ENCODE measurements at regions not wholly inside any gene's neighbourhood (a gene's known extent, or its start where the extent isn't known, plus 50 kb on each side); places are given as distances from the start of the nearest gene placed in this dataset.
"Not testable (repeated sequence)": the region's sequence is repeated elsewhere in the genome, so short reads cannot be mapped to it uniquely, and the experiment has no call there.

DNA sequence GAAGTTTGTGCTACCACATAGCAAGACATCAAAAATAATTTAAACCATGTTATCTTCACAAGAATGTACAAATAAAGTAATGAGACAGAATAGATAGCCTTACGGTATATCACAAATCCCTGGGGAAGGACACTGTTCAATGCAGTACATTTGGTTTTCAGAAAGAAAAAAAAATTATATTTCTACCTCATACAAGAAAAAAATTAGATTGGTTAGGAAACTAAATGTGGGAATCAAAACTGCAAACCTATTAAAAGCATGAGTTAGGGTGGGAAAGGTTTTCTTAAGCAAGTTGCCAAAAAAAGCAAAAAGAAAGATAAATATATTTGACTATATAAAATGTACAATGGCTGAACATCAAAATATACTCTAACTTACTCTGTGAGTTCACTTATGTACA is 201.9 kb upstream of the NREP start:
- Histone ChIP-seq H3K4me3 (replicated peaks; ENCODE audit: low read depth, low read length) (no peak overlapping the region), H3K36me3 (ENCODE audit: control insufficient read depth, insufficient read depth, low read length) (no peaks in the 10 kb centered on the region), H3K27me3 (replicated peaks; ENCODE audit: control insufficient read depth, insufficient read depth, low read length) (no peaks in the 10 kb centered on the region)
- TF ChIP-seq, protein P1, sequence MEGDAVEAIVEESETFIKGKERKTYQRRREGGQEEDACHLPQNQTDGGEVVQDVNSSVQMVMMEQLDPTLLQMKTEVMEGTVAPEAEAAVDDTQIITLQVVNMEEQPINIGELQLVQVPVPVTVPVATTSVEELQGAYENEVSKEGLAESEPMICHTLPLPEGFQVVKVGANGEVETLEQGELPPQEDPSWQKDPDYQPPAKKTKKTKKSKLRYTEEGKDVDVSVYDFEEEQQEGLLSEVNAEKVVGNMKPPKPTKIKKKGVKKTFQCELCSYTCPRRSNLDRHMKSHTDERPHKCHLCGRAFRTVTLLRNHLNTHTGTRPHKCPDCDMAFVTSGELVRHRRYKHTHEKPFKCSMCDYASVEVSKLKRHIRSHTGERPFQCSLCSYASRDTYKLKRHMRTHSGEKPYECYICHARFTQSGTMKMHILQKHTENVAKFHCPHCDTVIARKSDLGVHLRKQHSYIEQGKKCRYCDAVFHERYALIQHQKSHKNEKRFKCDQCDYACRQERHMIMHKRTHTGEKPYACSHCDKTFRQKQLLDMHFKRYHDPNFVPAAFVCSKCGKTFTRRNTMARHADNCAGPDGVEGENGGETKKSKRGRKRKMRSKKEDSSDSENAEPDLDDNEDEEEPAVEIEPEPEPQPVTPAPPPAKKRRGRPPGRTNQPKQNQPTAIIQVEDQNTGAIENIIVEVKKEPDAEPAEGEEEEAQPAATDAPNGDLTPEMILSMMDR (IDR thresholded peaks at IDR 0.05; ENCODE audit: insufficient read depth, low read length, poor library complexity, severe bottlenecking): no peak
- DNase-seq (ENCODE audit: extremely low read depth, insufficient read length): no peak

DNA sequence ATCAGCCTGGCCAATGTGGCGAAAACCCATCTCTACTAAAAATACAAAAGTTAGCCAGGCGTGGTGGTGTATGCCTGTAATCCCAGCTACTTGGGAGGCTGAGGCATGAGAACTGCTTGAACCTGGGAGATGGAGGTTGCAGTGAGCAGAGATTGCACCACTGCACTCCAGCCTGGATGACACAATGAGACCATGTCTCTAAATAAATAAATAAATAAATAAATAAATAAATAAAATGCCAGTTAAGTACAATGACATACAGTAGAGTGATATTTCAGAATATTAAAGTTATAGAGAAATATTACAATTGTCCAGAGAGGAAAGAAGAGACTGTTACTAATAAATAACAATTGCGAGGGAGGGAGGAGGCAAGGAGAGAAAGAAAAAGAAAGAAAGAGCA is 199.8 kb upstream of the NREP start:
- not testable (repeated sequence) for DNase-seq (ENCODE audit: extremely low read depth, insufficient read length); H3K27me3 ChIP-seq (replicated peaks; ENCODE audit: control insufficient read depth, insufficient read depth, low read length); H3K4me3 ChIP-seq (replicated peaks; ENCODE audit: low read depth, low read length); H3K36me3 ChIP-seq (ENCODE audit: control insufficient read depth, insufficient read depth, low read length)

DNA sequence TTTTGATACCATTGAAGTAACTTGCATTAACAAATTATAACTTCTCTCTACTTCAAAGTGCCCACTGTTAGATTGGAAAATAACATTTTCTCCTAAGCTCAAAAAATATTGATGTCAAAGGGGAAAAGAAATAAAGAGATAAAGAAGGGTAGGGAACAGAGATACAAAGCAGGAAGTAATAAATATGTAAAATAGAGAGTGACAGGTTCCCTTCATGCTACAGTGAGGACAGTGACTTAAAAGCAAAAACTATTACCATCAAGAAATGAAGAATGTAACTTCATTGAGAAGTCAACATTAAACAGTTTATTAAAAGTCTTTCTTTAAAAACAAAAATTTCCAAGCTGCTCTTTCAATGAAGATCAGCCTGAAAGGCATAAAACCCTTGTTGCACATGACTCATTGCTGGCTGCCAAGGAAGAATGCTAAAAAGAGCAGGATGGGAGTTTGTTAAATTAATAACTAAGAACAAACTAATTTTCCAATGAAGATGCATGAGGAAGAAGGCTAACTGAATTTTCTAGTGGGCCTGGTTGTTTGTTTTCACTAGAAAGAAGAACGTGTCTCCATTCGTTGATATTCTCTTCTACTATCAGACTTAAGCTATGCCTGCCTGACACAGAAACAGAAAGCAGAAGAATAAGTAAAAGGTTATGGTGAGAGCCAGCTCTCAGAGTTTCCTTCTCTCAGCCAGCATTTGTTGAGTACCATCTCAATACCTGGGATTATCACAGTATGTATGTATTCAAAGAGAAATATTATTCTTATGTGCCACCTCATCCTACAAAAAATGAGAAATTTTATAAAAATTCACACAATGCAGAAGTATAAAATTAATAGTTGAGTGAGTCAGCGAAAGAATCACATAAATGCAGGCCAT is 197.8 kb upstream of the NREP start:
- no peaks in the 10 kb centered on the region for H3K36me3 ChIP-seq (ENCODE audit: control insufficient read depth, insufficient read depth, low read length)
- no peaks in the 10 kb centered on the region for H3K27me3 ChIP-seq (replicated peaks; ENCODE audit: control insufficient read depth, insufficient read depth, low read length)
- no peak for DNase-seq (ENCODE audit: extremely low read depth, insufficient read length)
- TF ChIP-seq, protein P1 (IDR thresholded peaks at IDR 0.05; ENCODE audit: insufficient read depth, low read length, poor library complexity, severe bottlenecking): no peak
- no peak overlapping the region for H3K4me3 ChIP-seq (replicated peaks; ENCODE audit: low read depth, low read length)

DNA sequence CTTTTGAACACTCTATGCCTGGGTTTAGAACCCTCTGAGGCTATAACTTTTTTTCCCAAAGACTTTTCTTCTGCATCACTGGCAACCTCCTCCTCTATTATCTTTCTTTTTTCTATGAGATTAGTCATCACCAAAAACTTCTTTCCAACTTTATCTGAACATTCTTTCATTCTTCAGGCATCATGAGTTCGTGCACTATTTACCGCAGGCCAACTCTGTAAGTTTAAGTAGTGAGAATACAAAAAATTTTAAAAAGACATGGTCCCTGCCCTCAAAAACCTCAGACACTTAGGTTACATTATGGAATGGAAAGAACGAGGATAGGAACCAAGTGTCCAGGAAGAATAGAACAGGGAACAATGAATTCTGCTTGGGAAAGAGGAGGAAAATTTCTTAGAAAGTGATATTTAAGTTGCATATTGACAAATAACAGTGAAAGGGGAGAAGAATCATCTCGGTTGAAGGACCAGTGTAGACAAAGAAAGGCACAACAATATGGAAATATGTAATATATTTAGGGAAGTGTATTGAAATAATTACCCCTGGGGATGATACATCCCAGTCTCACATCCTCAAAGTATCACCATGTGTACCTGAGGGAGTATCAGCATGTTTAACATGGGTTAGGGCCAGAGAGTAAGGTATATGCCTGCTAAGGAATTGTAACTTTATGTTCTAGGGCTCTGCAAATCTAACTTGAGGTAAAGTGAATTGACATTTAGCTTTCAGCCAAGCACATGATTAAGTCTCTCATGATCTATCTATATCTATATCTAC is 196.5 kb upstream of the NREP start:
- no peak for DNase-seq (ENCODE audit: extremely low read depth, insufficient read length)
- TF ChIP-seq, protein P1 (IDR thresholded peaks at IDR 0.05; ENCODE audit: insufficient read depth, low read length, poor library complexity, severe bottlenecking): no peak
- Histone ChIP-seq H3K36me3 (ENCODE audit: control insufficient read depth, insufficient read depth, low read length) (no peaks in the 10 kb centered on the region), H3K4me3 (replicated peaks; ENCODE audit: low read depth, low read length) (no peak overlapping the region), H3K27me3 (replicated peaks; ENCODE audit: control insufficient read depth, insufficient read depth, low read length) (no peaks in the 10 kb centered on the region)

DNA sequence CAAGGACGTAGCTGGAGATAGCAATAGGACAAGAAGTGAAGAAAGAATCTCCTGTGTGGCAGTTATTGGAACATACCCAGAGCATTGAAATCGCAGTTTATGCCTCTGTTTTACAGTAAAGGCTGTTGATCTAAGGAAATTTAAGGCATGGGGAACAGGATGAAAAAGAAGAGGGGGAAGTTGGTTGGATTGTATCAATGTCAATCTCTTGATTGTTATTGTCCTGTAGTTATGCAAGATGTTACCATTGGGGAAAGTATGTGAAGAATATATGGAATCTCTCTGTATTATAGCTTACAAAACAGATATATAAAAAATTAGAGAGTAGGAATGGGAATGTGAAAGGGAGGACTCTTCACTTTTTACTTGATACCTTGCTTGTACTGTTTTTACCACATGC is 195.6 kb upstream of the NREP start:
- Histone ChIP-seq H3K36me3 (ENCODE audit: control insufficient read depth, insufficient read depth, low read length) (no peaks in the 10 kb centered on the region), H3K27me3 (replicated peaks; ENCODE audit: control insufficient read depth, insufficient read depth, low read length) (no peaks in the 10 kb centered on the region), H3K4me3 (replicated peaks; ENCODE audit: low read depth, low read length) (no peak overlapping the region)
- TF ChIP-seq, protein P1 (IDR thresholded peaks at IDR 0.05; ENCODE audit: insufficient read depth, low read length, poor library complexity, severe bottlenecking): no peak
- DNase-seq (ENCODE audit: extremely low read depth, insufficient read length): no peak

DNA sequence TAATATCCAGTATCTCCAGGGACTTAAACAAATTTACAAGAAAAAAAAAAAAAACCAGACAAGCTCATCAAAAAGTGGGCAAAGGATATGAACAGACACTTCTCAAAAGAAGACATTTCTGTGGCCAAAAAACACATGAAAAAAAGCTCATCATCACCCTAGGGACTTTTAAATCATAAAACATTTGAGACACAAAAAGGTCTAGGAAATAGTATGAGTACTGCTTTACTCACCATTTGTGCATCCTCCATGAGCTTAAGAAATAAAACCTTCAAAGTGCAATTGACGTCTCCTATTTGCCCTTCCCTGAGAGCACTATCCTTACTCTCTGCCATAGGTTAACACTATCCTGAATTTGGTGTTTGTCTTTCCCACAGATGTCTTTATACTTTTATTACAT is 193.7 kb upstream of the NREP start:
- no peak for DNase-seq (ENCODE audit: extremely low read depth, insufficient read length)
- no peaks in the 10 kb centered on the region for H3K36me3 ChIP-seq (ENCODE audit: control insufficient read depth, insufficient read depth, low read length)
- H3K4me3 ChIP-seq (replicated peaks; ENCODE audit: low read depth, low read length): no peak overlapping the region
- H3K27me3 ChIP-seq (replicated peaks; ENCODE audit: control insufficient read depth, insufficient read depth, low read length): no peaks in the 10 kb centered on the region
- TF ChIP-seq, protein P1 (IDR thresholded peaks at IDR 0.05; ENCODE audit: insufficient read depth, low read length, poor library complexity, severe bottlenecking): no peak
